Stimulated activated CD4-positive, alpha-beta T cell treated with anti-CD3 and anti-CD28 coated beads, Interleukin-1b, Interleukin-23, amount 100 ng/mL, for 4 hours (primary cell): ENCODE measurements at regions not wholly inside any gene's neighbourhood (a gene's known extent, or its start where the extent isn't known, plus 50 kb on each side); places are given as distances from the start of the nearest gene placed in this dataset.
"Not testable (repeated sequence)": the region's sequence is repeated elsewhere in the genome, so short reads cannot be mapped to it uniquely, and the experiment has no call there.

ENCODE experiments used
- DNase-seq, 2 donors: peaks; one replicate each; pipeline ENCODE4 v3.0.0-alpha.2; 2020; ENCODE audit warnings: low read depth in 2 of 2

- no peak for DNase-seq
These were observed 54.4 kb upstream of the GRIP1 start for GRCh38 chr12:66733321-66733720.

- DNase-seq, result no peak
These were observed 55.0 kb upstream of the GRIP1 start for GRCh38 chr12:66733839-66734238.

- DNase-seq, result no peak
These were observed 56.4 kb upstream of the GRIP1 start for GRCh38 chr12:66735275-66735674.

GRCh38 chr12:66736931-66737330, 58.1 kb upstream of the GRIP1 start:
- no peak for DNase-seq

GRCh38 chr12:66739266-66739665, 60.4 kb upstream of the GRIP1 start:
- no peak for DNase-seq

- DNase-seq, result no peak
These were observed 61.2 kb upstream of the GRIP1 start for GRCh38 chr12:66739940-66740651.

- DNase-seq, result no peak
These were observed 61.9 kb upstream of the GRIP1 start for GRCh38 chr12:66740732-66741131.

- no peak for DNase-seq
These were observed 63.0 kb upstream of the GRIP1 start for GRCh38 chr12:66741919-66742318.

- no peak for DNase-seq
These were observed 63.9 kb upstream of the GRIP1 start for GRCh38 chr12:66742508-66743367.

GRCh38 chr12:66744461-66744860, 65.6 kb upstream of the GRIP1 start:
- no peak for DNase-seq

- no peak for DNase-seq
These were observed 66.1 kb upstream of the GRIP1 start for GRCh38 chr12:66744956-66745383.

GRCh38 chr12:66746489-66747201, 67.8 kb upstream of the GRIP1 start:
- DNase-seq, result no peak

GRCh38 chr12:66751432-66752113, 72.7 kb upstream of the GRIP1 start:
- no peak for DNase-seq

GRCh38 chr12:66753810-66754209, 74.9 kb upstream of the GRIP1 start:
- no peak for DNase-seq

- DNase-seq, result no peak
These were observed 77.0 kb upstream of the GRIP1 start for GRCh38 chr12:66755727-66756395.

- no peak for DNase-seq
These were observed 77.8 kb upstream of the GRIP1 start for GRCh38 chr12:66756631-66757030.

GRCh38 chr12:66760122-66760521, 81.2 kb upstream of the GRIP1 start:
- DNase-seq, result not testable (repeated sequence)

GRCh38 chr12:66763467-66763866, 84.6 kb upstream of the GRIP1 start:
- no peak for DNase-seq

- DNase-seq, result no peak
These were observed 86.3 kb upstream of the GRIP1 start for GRCh38 chr12:66765204-66765603.

- no peak for DNase-seq
These were observed 88.7 kb upstream of the GRIP1 start for GRCh38 chr12:66767536-66767935.

GRCh38 chr12:66768293-66768692, 89.4 kb upstream of the GRIP1 start:
- DNase-seq, result no peak
